ACC112 (cell line): ENCODE measurements at regions not wholly inside any gene's neighbourhood (a gene's known extent, or its start where the extent isn't known, plus 50 kb on each side); places are given as distances from the start of the nearest gene placed in this dataset.

Experiments
- H2AFZ ChIP-seq: fragments of 200-600 bp; sonication (generic); one replicate; pipeline ENCODE4 v1.6.0; 2017; ENCODE audit warnings: antibody characterized with exemption, low read length; ENCODE audit not compliant: unreplicated experiment
- H3K27ac ChIP-seq: fragments of 200-600 bp; sonication (generic); 2 replicates; pipeline ENCODE4 v1.5.1; 2014; ENCODE audit warnings: low read depth, mild to moderate bottlenecking, antibody characterized with exemption, low read length, moderate library complexity
- H3K27me3 ChIP-seq: fragments of 200-600 bp; sonication (generic); 2 replicates; pipeline ENCODE4 v1.6.1; 2014; ENCODE audit warnings: mild to moderate bottlenecking, antibody characterized with exemption, low read length, moderate library complexity, mixed read lengths; ENCODE audit not compliant: insufficient read depth
- H3K36me3 ChIP-seq: fragments of 200-600 bp; sonication (generic); 2 replicates; pipeline ENCODE4 v1.6.1; 2016; ENCODE audit warnings: mild to moderate bottlenecking, antibody characterized with exemption, low read length, moderate library complexity, mixed read lengths; ENCODE audit not compliant: insufficient read depth
- H3K4me1 ChIP-seq: fragments of 200-600 bp; sonication (generic); one replicate; pipeline ENCODE4 v1.6.1; 2016; ENCODE audit warnings: low read length, mixed read lengths; ENCODE audit not compliant: insufficient read depth, unreplicated experiment, control insufficient read depth
- H3K4me3 ChIP-seq: fragments of 200-600 bp; sonication (generic); 2 replicates; pipeline ENCODE4 v1.5.1; 2014; ENCODE audit warnings: mild to moderate bottlenecking, low read depth, low read length
- H3K79me2 ChIP-seq: fragments of 200-600 bp; sonication (generic); one replicate; pipeline ENCODE4 v1.6.0; 2016; ENCODE audit warnings: low read length; ENCODE audit not compliant: control insufficient read depth, unreplicated experiment, insufficient read depth

GRCh38 chr6:90707246-90707645, 120.4 kb upstream of the MAP3K7 start:
- Histone ChIP-seq H2AFZ (no peak overlapping the region), H3K36me3 (no peaks in the 10 kb centered on the region), H3K79me2 (no peaks in the 10 kb centered on the region), H3K27ac (no peak overlapping the region), H3K4me1 (no peaks in the 10 kb centered on the region), H3K27me3 (no peaks in the 10 kb centered on the region), H3K4me3 (no peak overlapping the region)

DNA sequence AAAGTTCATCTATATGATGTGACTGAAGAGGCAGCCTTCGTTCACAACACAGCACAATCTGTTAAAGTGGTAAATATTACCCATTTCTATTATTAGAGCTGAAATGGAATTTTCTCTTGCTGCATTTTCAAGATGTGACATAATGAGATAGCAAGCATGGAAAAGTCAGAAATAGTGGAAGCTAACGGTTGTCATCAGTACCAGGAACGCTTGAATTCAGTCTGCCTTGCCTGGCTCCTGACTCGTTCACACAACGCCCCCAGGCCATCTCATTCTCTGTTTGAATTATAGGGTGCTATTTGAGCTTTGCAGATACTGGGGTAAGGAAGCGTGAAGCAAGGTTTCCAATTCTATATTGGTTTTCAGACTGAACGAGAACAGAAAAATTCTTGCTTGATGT, 116.5 kb upstream of the MAP3K7 start:
- Histone ChIP-seq H3K36me3 (no peaks in the 10 kb centered on the region), H2AFZ (no peak overlapping the region)

DNA sequence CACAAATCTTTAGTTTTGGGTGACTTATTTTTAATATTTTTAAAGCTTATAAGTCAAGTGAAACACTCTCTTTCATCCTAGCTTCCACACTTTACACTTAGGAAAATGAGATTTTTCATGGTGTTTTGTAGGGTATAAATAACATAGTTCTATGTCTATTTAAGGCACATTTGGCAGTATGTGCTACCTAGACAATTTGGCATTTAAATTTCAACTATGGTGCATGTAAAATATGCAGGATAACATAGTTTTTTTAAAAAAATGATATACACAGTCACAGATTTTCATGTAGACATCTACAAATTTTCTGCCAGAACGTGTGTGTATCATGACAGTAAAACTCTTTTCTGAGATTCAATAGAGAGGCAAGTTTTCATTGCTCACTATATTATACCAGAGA, 115.1 kb upstream of the MAP3K7 start:
- H3K36me3 ChIP-seq, result no peaks in the 10 kb centered on the region
- no peaks in the 10 kb centered on the region for H3K4me1 ChIP-seq
- H3K4me3 ChIP-seq, result no peak overlapping the region
- no peaks in the 10 kb centered on the region for H3K79me2 ChIP-seq
- H3K27ac ChIP-seq, result no peak overlapping the region
- H3K27me3 ChIP-seq, result no peaks in the 10 kb centered on the region
- no peak overlapping the region for H2AFZ ChIP-seq

More for the DNA sequence above, 116.5 kb upstream of the MAP3K7 start:
- Histone ChIP-seq H3K79me2 (no peaks in the 10 kb centered on the region), H3K4me3 (no peak overlapping the region), H3K27me3 (no peaks in the 10 kb centered on the region), H3K27ac (no peak overlapping the region), H3K4me1 (no peaks in the 10 kb centered on the region)

DNA sequence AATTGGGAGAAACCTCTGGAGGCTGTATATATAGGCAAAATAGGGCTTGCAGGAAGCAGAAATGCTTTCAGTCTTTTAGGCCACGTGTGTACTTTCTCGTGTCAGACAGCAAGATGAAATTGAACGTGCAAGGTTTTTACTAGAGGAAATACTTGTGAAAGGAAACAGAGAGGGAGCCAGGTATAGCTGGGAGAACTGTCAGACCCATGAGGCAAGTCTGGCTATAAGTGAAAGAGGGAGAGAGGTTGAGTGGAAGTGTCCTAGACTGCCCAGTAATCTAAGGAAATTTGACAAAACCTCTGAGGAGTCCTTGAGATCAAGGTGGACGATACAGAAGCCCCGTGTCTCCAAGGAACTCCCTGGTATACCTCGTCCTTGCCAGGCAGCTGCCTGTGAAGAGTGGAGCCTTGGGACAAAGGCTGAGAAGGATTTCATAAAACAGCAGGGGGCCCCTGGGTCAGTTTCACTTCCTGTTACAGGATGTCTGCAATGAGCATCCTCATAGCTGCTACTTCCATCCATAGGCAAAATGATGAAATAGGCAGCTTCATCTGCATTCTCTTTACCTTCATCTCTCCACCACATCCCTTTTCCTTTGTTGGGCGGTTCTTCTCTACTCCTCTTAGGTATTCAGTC, 114.4 kb upstream of the MAP3K7 start:
- Histone ChIP-seq H3K79me2 (no peaks in the 10 kb centered on the region), H3K27ac (no peak overlapping the region)

GRCh38 chr6:90695316-90695715, 108.4 kb upstream of the MAP3K7 start:
- Histone ChIP-seq H3K36me3 (no peaks in the 10 kb centered on the region), H3K27me3 (no peaks in the 10 kb centered on the region), H3K4me1 (no peaks in the 10 kb centered on the region), H3K79me2 (no peaks in the 10 kb centered on the region), H2AFZ (no peak overlapping the region), H3K27ac (no peak overlapping the region), H3K4me3 (no peak overlapping the region)

More for the DNA sequence above, 114.4 kb upstream of the MAP3K7 start:
- Histone ChIP-seq H2AFZ (no peak overlapping the region), H3K27me3 (no peaks in the 10 kb centered on the region), H3K36me3 (no peaks in the 10 kb centered on the region), H3K4me1 (no peaks in the 10 kb centered on the region), H3K4me3 (no peak overlapping the region)

- Histone ChIP-seq H3K4me1 (no peaks in the 10 kb centered on the region), H2AFZ (no peak overlapping the region), H3K27me3 (no peaks in the 10 kb centered on the region), H3K36me3 (no peaks in the 10 kb centered on the region), H3K27ac (no peak overlapping the region), H3K79me2 (no peaks in the 10 kb centered on the region), H3K4me3 (no peak overlapping the region)
Measured at GRCh38 chr6:90694802-90695201, 107.9 kb upstream of the MAP3K7 start.

- H3K27me3 ChIP-seq, result no peaks in the 10 kb centered on the region
- H3K4me1 ChIP-seq, result no peaks in the 10 kb centered on the region
- H3K36me3 ChIP-seq, result no peaks in the 10 kb centered on the region
- no peaks in the 10 kb centered on the region for H3K79me2 ChIP-seq
- no peak overlapping the region for H3K27ac ChIP-seq
- H2AFZ ChIP-seq, result no peak overlapping the region
- H3K4me3 ChIP-seq, result no peak overlapping the region
Measured at GRCh38 chr6:90691823-90692222, 105.0 kb upstream of the MAP3K7 start.

GRCh38 chr6:90689172-90689571, 102.3 kb upstream of the MAP3K7 start:
- no peak overlapping the region for H2AFZ ChIP-seq
- H3K27ac ChIP-seq, result no peak overlapping the region
- no peaks in the 10 kb centered on the region for H3K79me2 ChIP-seq
- H3K4me1 ChIP-seq, result no peaks in the 10 kb centered on the region
- H3K27me3 ChIP-seq, result no peaks in the 10 kb centered on the region
- H3K4me3 ChIP-seq, result no peak overlapping the region
- H3K36me3 ChIP-seq, result no peaks in the 10 kb centered on the region

- Histone ChIP-seq H2AFZ (no peak overlapping the region), H3K4me1 (no peaks in the 10 kb centered on the region), H3K4me3 (no peak overlapping the region), H3K27me3 (no peaks in the 10 kb centered on the region), H3K27ac (no peak overlapping the region), H3K79me2 (no peaks in the 10 kb centered on the region), H3K36me3 (no peaks in the 10 kb centered on the region)
Measured at GRCh38 chr6:90687775-90688380, 101.0 kb upstream of the MAP3K7 start.

DNA sequence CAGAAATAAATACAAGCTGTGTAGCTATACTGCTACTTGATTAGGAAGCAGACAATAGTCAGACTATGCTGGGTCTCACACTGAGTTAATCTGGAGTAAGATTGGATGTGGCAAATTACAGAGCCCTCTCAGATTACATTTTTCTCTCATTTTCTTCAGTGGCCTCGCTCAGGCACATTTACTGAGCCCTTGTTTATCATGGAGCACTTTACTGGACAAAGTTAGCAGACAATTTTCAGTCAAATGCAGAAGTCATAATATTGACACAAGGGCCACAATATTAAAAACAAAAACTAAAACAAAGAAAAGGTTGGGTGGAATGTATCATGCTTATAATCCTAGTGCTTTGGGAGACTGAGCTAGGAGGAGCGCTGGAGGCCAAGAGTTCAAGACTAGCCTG, 95.0 kb upstream of the MAP3K7 start:
- Histone ChIP-seq H3K27me3 (peaks cover 1% of the 10 kb centered on the region; the same call in 1 of the 2 replicates), H3K27ac (no peak overlapping the region), H3K4me3 (no peak overlapping the region), H3K79me2 (no peaks in the 10 kb centered on the region), H2AFZ (no peak overlapping the region), H3K4me1 (no peaks in the 10 kb centered on the region), H3K36me3 (no peaks in the 10 kb centered on the region)

- no peaks in the 10 kb centered on the region for H3K36me3 ChIP-seq
- H3K4me3 ChIP-seq, result no peak overlapping the region
- peaks cover 13% of the 10 kb centered on the region for H3K27me3 ChIP-seq
- H3K27ac ChIP-seq, result no peak overlapping the region
- H3K79me2 ChIP-seq, result no peaks in the 10 kb centered on the region
- H2AFZ ChIP-seq, result no peak overlapping the region
- no peaks in the 10 kb centered on the region for H3K4me1 ChIP-seq
Measured at GRCh38 chr6:90678049-90678779, 91.3 kb upstream of the MAP3K7 start.
